ENCODE measurements at regions not wholly inside any gene's neighbourhood (a gene's known extent, or its start where the extent isn't known, plus 50 kb on each side); places are given as distances from the start of the nearest gene placed in this dataset.

DNA sequence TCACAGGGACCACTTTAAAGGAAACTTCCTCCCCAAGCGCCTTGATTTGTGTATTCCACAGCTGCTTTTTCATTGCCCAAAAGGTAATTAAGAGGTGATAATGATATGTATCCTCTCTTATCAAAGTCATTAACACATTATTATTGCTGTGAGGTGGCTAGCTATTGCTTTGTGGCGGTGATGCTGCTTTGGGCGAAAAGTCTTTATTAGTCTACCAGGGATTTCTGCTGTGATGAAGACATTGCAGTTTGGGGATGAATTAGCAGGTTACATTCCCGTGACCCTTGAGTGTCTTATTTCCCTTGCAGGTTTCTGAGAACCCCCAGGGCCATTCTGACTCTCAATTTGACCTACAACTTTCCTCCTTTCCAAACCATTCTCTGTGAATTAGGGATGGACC lies 143.4 kb upstream of the SOX4 start:
- ChIA-PET POLR2A (interaction anchor here (1.5 kb wide), 1 partner anchor 19 kb away, joined by 3 read pairs; no protein-coding TSS in a partner anchor), CTCF (no interaction called here), RAD21 (ENCODE audit: low non-redundant PET in 1 of 2, low total read pairs in 2 of 2, uncharacterized antibody in 2 of 2, unreplicated experiment in 2 of 2) (no interaction called here)
- H2AFZ ChIP-seq (ENCODE audit: low read depth, low read length, poor library complexity, severe bottlenecking), result no peak overlapping the region
- no peak overlapping the region for H3K4me3 ChIP-seq (replicated peaks in 1 of 2; ENCODE audit: low read depth in 1 of 2, low read length in 2 of 2)
- H3K9ac ChIP-seq (ENCODE audit: low read length), result no peak overlapping the region
- H3K36me3 ChIP-seq (ENCODE audit: control insufficient read depth in 1 of 2, insufficient read depth in 2 of 2, low read length in 2 of 2), result no peaks in the 10 kb centered on the region
- ATAC-seq (no peak), DNase-seq (ENCODE audit: low read depth, low spot score) (no peak)
- H3K27me3 ChIP-seq (ENCODE audit: insufficient read depth, low read length), result no peaks in the 10 kb centered on the region
- no peak overlapping the region for H3K4me2 ChIP-seq (ENCODE audit: low read length)
- BruUV-seq (replicated peaks), result no TSS peak
- no peaks in the 10 kb centered on the region for H4K20me1 ChIP-seq (ENCODE audit: insufficient read depth)
- no peak for TF ChIP-seq EZH2phosphoT487 (IDR thresholded peaks at IDR 0.05; ENCODE audit: borderline replicate concordance)
- TF ChIP-seq EGR1 (IDR thresholded peaks at IDR 0.05; ENCODE audit: low read depth), result no peak
- TF ChIP-seq, protein P1, sequence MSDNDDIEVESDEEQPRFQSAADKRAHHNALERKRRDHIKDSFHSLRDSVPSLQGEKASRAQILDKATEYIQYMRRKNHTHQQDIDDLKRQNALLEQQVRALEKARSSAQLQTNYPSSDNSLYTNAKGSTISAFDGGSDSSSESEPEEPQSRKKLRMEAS (IDR thresholded peaks at IDR 0.05), result no peak
- TF ChIP-seq POLR2AphosphoS5 (IDR thresholded peaks at IDR 0.05; ENCODE audit: low read depth, low read length), result no peak
- TF ChIP-seq, protein P2, sequence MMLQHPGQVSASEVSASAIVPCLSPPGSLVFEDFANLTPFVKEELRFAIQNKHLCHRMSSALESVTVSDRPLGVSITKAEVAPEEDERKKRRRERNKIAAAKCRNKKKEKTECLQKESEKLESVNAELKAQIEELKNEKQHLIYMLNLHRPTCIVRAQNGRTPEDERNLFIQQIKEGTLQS (IDR thresholded peaks at IDR 0.05), result no peak
- TF ChIP-seq, protein P3, sequence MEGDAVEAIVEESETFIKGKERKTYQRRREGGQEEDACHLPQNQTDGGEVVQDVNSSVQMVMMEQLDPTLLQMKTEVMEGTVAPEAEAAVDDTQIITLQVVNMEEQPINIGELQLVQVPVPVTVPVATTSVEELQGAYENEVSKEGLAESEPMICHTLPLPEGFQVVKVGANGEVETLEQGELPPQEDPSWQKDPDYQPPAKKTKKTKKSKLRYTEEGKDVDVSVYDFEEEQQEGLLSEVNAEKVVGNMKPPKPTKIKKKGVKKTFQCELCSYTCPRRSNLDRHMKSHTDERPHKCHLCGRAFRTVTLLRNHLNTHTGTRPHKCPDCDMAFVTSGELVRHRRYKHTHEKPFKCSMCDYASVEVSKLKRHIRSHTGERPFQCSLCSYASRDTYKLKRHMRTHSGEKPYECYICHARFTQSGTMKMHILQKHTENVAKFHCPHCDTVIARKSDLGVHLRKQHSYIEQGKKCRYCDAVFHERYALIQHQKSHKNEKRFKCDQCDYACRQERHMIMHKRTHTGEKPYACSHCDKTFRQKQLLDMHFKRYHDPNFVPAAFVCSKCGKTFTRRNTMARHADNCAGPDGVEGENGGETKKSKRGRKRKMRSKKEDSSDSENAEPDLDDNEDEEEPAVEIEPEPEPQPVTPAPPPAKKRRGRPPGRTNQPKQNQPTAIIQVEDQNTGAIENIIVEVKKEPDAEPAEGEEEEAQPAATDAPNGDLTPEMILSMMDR (IDR thresholded peaks at IDR 0.05 in 2 of 3, conservative IDR thresholded peaks at IDR 0.05 in 1 of 3; ENCODE audit: borderline replicate concordance in 1 of 3, insufficient read depth in 1 of 3, low read depth in 2 of 3, low read length in 2 of 3), result no peak
- TF ChIP-seq CEBPB (IDR thresholded peaks at IDR 0.05; ENCODE audit: low read depth), result no peak
- H3K9me2 ChIP-seq (ENCODE audit: insufficient read depth), result no peaks in the 10 kb centered on the region
- no peaks in the 10 kb centered on the region for H3K4me1 ChIP-seq (ENCODE audit: control insufficient read depth in 1 of 2, insufficient read depth in 2 of 2, low read length in 2 of 2)
- H3K79me2 ChIP-seq (ENCODE audit: insufficient read depth, low read length), result no peaks in the 10 kb centered on the region
- no peak overlapping the region for H3K27ac ChIP-seq (ENCODE audit: low read depth, low read length)
- intact Hi-C loops (cut with micrococcal nuclease), result no loop called here
- H3K9me3 ChIP-seq (ENCODE audit: control insufficient read depth in 1 of 2, insufficient read depth in 1 of 2, low read depth in 1 of 2, low read length in 2 of 2), result no peaks in the 10 kb centered on the region

DNA sequence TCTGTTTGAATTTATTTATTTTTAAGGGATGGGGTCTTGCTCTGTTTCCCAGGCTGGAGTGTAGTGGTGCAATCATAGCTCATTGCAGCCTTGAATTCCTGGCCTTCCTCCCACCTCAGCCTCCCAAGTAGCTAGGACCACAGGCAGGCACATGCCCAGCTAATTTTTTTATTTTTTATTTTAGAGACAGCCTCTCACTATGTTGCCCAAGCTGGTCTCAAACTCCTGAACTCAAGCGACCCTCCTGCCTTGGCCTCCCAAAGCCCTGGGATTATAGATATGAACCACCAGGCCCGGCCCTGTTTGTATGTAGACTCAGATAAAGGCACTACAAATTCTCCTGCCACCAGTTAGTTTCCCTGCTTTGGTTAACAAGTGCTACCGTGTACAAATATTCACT lies 142.9 kb upstream of the SOX4 start:
- POLR2A ChIA-PET, result no interaction called here
- no peak for ATAC-seq
- H3K79me2 ChIP-seq (ENCODE audit: insufficient read depth, low read length), result no peaks in the 10 kb centered on the region
- CTCF ChIA-PET, result no interaction called here
- H3K9ac ChIP-seq (ENCODE audit: low read length), result no peak overlapping the region
- no TSS peak for BruUV-seq (replicated peaks)
- no peaks in the 10 kb centered on the region for H3K36me3 ChIP-seq (ENCODE audit: control insufficient read depth in 1 of 2, insufficient read depth in 2 of 2, low read length in 2 of 2)
- no peak overlapping the region for H3K4me2 ChIP-seq (ENCODE audit: low read length)
- H3K27ac ChIP-seq (ENCODE audit: low read depth, low read length), result no peak overlapping the region
- intact Hi-C loops (cut with micrococcal nuclease), result no loop called here
- no peaks in the 10 kb centered on the region for H3K9me3 ChIP-seq (ENCODE audit: control insufficient read depth in 1 of 2, insufficient read depth in 1 of 2, low read depth in 1 of 2, low read length in 2 of 2)
- no peaks in the 10 kb centered on the region for H3K27me3 ChIP-seq (ENCODE audit: insufficient read depth, low read length)
- no peaks in the 10 kb centered on the region for H3K9me2 ChIP-seq (ENCODE audit: insufficient read depth)
- H3K4me1 ChIP-seq (ENCODE audit: control insufficient read depth in 1 of 2, insufficient read depth in 2 of 2, low read length in 2 of 2), result no peaks in the 10 kb centered on the region
- TF ChIP-seq ZNF274 (IDR thresholded peaks at IDR 0.05; ENCODE audit: low read depth, low read length), result no peak
- TF ChIP-seq TCF7L2 (IDR thresholded peaks at IDR 0.05; ENCODE audit: borderline replicate concordance, extremely low read depth, insufficient read depth, insufficient read length), result no peak
- no peak for TF ChIP-seq YY1 (IDR thresholded peaks at IDR 0.05; ENCODE audit: extremely low read depth, insufficient replicate concordance, low read depth, low read length)
- TF ChIP-seq SRF (IDR thresholded peaks at IDR 0.05; ENCODE audit: low read depth), result no peak
- no peak for TF ChIP-seq ZFX (IDR thresholded peaks at IDR 0.05)
- DNase-seq (ENCODE audit: low read depth, low spot score), result no peak
- no peak overlapping the region for H3K4me3 ChIP-seq (replicated peaks in 1 of 2; ENCODE audit: low read depth in 1 of 2, low read length in 2 of 2)
- RAD21 ChIA-PET (ENCODE audit: low non-redundant PET in 1 of 2, low total read pairs in 2 of 2, uncharacterized antibody in 2 of 2, unreplicated experiment in 2 of 2), result no interaction called here
- no peaks in the 10 kb centered on the region for H4K20me1 ChIP-seq (ENCODE audit: insufficient read depth)
- no peak overlapping the region for H2AFZ ChIP-seq (ENCODE audit: low read depth, low read length, poor library complexity, severe bottlenecking)

Data from HCT116 (cell line).